GM12875 (cell line): ENCODE measurements at regions not wholly inside any gene's neighbourhood (a gene's known extent, or its start where the extent isn't known, plus 50 kb on each side); places are given as distances from the start of the nearest gene placed in this dataset.

Experiments used
- H3K4me3 ChIP-seq: one replicate; pipeline ENCODE4 v1.5.1; 2011; ENCODE audit warnings: low read depth, low read length, control low read depth
- CTCF ChIP-seq: IDR thresholded peaks from 2 replicates; pipeline ENCODE4 v1.5.1; 2011; ENCODE audit warnings: low read depth, mild to moderate bottlenecking, control low read depth, inconsistent platforms, low read length, moderate library complexity, borderline replicate concordance; ENCODE audit not compliant: insufficient read depth

- no peak overlapping the region for H3K4me3 ChIP-seq
- no peak for TF ChIP-seq CTCF
Observed at GRCh38 chr17:77846531-77847085, 111.9 kb upstream of the TNRC6C start.

GRCh38 chr17:77847221-77848085 is 111.0 kb upstream of the TNRC6C start:
- H3K4me3 ChIP-seq = no peak overlapping the region
- no peak for TF ChIP-seq CTCF

- no peak overlapping the region for H3K4me3 ChIP-seq
- no peak for TF ChIP-seq CTCF
Observed at GRCh38 chr17:77848257-77848656, 110.2 kb upstream of the TNRC6C start.

GRCh38 chr17:77849239-77849638 is 109.3 kb upstream of the TNRC6C start:
- no peak overlapping the region for H3K4me3 ChIP-seq
- no peak for TF ChIP-seq CTCF

GRCh38 chr17:77851921-77852320 is 106.6 kb upstream of the TNRC6C start:
- no peak for TF ChIP-seq CTCF
- H3K4me3 ChIP-seq = no peak overlapping the region

- H3K4me3 ChIP-seq = no peak overlapping the region
- no peak for TF ChIP-seq CTCF
Observed at GRCh38 chr17:77852731-77853130, 105.8 kb upstream of the TNRC6C start.
